ENCODE measurements at regions not wholly inside any gene's neighbourhood (a gene's known extent, or its start where the extent isn't known, plus 50 kb on each side); places are given as distances from the start of the nearest gene placed in this dataset.
"Not testable (repeated sequence)": the region's sequence is repeated elsewhere in the genome, so short reads cannot be mapped to it uniquely, and the experiment has no call there.

DNA sequence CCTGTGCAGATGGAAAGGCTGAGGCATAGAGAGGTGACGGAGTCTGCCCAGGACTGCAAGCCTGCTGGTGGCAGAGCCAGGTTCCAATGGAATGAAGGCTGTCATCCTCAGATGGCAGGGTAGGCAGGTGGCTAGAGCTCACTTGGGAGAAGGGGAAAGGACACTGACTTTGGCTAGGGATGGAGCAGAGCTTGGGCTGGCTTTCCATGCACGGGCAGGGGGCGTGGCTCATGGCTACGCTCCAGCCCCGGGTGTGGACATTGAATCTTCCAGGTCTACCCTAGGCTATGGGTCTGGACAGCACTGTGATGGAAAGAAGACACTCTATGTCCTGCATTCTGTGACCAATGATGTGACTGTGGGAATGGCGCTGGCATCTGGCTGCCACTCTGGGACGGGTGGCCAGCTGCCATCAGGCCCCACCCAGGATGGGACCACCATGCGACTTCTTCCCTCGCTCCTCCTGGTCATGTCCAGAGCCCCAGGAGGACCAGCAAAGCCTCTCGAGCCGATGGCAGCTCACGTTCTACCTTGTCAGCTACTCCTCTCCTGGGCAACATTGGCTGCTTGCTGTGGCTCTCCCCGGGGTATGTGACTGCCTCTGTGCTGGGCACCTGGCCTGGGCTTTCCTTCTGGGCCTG, 398.7 kb downstream of the TMEM121 start:
- Histone ChIP-seq H3K36me3 (ENCODE audit: low read depth, missing control alignments) (no peaks in the 10 kb centered on the region), H3K9me3 (no peaks in the 10 kb centered on the region), H3K4me3 (no peak overlapping the region), H3K4me1 (no peaks in the 10 kb centered on the region), H3K27me3 (no peaks in the 10 kb centered on the region), H3K27ac (no peak overlapping the region)
- 87 to 94% methylated on average over 5 to 13 of the region's 13 CpGs for WGBS, 2 donors
- no peak for DNase-seq
- TF ChIP-seq POLR2A (IDR thresholded peaks at IDR 0.05): no peak
- TF ChIP-seq, protein P1, sequence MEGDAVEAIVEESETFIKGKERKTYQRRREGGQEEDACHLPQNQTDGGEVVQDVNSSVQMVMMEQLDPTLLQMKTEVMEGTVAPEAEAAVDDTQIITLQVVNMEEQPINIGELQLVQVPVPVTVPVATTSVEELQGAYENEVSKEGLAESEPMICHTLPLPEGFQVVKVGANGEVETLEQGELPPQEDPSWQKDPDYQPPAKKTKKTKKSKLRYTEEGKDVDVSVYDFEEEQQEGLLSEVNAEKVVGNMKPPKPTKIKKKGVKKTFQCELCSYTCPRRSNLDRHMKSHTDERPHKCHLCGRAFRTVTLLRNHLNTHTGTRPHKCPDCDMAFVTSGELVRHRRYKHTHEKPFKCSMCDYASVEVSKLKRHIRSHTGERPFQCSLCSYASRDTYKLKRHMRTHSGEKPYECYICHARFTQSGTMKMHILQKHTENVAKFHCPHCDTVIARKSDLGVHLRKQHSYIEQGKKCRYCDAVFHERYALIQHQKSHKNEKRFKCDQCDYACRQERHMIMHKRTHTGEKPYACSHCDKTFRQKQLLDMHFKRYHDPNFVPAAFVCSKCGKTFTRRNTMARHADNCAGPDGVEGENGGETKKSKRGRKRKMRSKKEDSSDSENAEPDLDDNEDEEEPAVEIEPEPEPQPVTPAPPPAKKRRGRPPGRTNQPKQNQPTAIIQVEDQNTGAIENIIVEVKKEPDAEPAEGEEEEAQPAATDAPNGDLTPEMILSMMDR (IDR thresholded peaks at IDR 0.05): no peak
- intact Hi-C loops (cut with DNase I; ENCODE audit: low total_unique reads): no loop called here

DNA sequence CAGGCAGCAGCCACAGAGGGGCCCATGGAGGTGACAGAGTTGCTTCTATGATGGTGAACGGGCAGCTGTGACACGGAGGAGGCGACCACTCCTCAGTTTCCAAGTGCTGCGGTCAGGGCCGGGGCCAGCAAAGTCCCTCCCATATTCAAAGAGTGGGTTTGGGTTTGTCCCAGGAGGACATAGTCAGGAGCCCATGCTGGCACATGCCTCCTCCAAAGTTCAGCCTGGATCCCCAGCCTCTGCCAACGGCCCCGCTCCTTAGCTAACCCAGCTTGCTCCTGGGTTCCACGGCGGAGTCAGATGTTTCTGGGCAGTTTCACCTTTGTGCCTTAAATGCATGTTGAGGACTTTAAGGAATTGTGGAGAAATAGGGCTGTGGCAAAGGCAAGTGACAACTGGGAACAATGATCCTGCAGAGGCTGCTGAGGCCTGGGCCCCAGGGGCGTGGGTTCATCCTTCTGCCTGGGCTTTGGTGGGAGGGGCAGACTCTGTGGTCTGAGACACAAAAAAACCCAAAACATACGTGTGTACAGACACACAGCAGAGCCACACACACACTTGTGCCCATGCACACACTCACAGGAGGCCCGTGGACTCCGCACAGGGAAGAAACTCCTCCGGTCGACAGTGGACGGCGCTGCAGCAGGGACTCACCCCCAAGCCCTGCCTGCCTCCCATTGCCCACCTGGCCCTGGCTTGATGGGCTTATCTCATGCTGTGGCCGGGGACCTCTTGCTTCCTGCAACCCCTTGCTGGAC, 399.4 kb downstream of the TMEM121 start:
- H3K4me3 ChIP-seq: no peak overlapping the region
- intact Hi-C loops (cut with DNase I; ENCODE audit: low total_unique reads): no loop called here
- no peaks in the 10 kb centered on the region for H3K9me3 ChIP-seq
- no peak overlapping the region for H3K27ac ChIP-seq
- no peaks in the 10 kb centered on the region for H3K4me1 ChIP-seq
- TF ChIP-seq POLR2A (IDR thresholded peaks at IDR 0.05): no peak
- TF ChIP-seq, protein P1 (IDR thresholded peaks at IDR 0.05): no peak
- no peaks in the 10 kb centered on the region for H3K36me3 ChIP-seq (ENCODE audit: low read depth, missing control alignments)
- no peak for DNase-seq
- no peaks in the 10 kb centered on the region for H3K27me3 ChIP-seq
- WGBS, 2 donors: 80 to 86% methylated on average over 1 to 18 of the region's 18 CpGs

DNA sequence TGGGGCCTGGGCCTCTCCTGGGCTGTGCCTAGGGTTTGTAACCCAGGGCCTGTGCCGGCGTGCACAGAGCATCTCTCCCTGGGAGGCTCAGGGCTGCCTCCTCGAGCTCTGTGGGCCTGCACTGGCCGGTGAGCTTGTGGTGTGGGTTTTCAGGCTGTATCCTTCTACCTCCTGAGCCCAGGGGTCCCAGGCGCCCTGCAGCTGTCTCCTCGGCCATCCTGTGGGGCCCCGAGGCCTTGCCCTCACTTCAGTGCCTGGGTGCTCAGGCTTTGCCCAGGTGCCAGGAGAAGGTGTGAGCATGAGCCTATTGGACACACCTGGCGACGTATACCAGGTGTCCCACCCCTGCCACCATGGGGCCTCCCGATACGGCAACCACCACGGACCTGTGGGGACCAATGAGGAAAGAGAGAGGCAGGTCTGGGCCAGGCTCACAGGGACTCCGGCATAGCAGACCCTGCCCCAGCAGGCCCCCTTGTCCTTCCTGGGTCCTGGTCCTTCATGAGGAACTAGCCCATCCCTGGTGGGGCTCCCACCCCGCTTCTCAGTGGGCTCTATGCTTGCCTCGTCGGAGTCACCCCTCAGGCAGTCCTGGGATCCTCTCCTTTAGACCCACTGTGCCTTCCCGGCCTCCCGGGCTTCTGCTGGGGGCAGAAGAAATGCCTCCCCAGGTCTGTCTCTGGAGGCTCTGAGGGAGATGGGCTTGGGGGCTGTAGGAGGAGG, 400.2 kb downstream of the TMEM121 start:
- Histone ChIP-seq H3K4me3 (no peak overlapping the region), H3K4me1 (no peaks in the 10 kb centered on the region), H3K27ac (no peak overlapping the region), H3K36me3 (ENCODE audit: low read depth, missing control alignments) (no peaks in the 10 kb centered on the region), H3K27me3 (no peaks in the 10 kb centered on the region), H3K9me3 (no peaks in the 10 kb centered on the region)
- 85 to 96% methylated on average over 5 to 18 of the region's 18 CpGs for WGBS, 2 donors
- intact Hi-C loops (cut with DNase I; ENCODE audit: low total_unique reads): no loop called here
- DNase-seq: no peak
- TF ChIP-seq, protein P1 (IDR thresholded peaks at IDR 0.05): no peak
- TF ChIP-seq POLR2A (IDR thresholded peaks at IDR 0.05): no peak

DNA sequence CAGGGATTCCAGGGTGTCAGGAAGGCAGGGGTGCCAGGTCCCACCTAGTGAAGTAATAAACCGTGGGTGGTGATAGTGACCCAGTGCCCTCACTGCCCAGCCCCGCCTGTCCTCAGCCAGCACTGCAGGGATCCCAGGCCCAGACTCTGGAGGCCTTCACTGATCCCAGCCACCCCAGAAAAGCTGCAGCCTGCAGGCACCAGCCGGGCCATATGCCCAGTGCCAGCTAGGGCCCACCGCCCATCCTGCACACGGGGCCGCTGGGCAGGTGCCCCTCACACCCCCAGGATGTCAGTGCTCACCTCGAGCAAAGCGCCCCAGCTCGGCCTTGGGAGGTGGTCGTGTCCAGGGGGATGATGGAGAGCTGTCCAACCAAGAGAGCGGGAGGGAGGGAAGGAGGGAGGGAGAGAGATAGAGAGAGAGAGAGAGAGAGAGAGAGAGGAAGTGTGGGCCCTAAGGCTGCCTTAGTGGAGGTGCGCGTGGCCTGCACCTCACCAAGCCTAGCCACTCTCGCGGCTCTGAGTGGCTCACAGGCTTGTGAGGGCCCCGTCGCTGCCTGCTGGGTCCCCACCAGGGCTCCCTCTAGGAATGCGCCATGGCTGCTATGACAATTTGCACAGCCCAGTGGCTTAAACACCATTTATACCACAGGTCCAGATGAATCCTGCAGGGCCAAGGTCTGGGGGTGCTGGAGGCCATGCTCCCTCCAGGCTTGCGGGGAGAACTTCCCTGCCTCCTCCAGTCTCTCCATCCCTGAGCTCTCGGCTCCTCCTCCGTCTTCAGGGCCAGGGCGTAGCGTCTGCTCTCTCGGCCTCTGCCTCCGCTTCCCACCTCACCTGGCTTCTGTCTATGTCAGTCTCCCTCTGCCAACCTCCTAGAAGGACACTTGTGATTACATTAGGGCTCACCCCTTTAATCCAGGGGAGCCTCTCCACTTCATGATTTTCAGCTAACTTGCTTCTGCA, 401.0 kb downstream of the TMEM121 start:
- Histone ChIP-seq H3K27me3 (no peaks in the 10 kb centered on the region), H3K27ac (no peak overlapping the region), H3K4me3 (no peak overlapping the region), H3K4me1 (no peaks in the 10 kb centered on the region), H3K9me3 (no peaks in the 10 kb centered on the region), H3K36me3 (ENCODE audit: low read depth, missing control alignments) (no peaks in the 10 kb centered on the region)
- intact Hi-C loops (cut with DNase I; ENCODE audit: low total_unique reads): no loop called here
- no peak for TF ChIP-seq POLR2A (IDR thresholded peaks at IDR 0.05)
- TF ChIP-seq, protein P1 (IDR thresholded peaks at IDR 0.05): no peak
- WGBS, 2 donors: 84 to 88% methylated on average over 16 to 24 of the region's 25 CpGs
- DNase-seq: no peak

DNA sequence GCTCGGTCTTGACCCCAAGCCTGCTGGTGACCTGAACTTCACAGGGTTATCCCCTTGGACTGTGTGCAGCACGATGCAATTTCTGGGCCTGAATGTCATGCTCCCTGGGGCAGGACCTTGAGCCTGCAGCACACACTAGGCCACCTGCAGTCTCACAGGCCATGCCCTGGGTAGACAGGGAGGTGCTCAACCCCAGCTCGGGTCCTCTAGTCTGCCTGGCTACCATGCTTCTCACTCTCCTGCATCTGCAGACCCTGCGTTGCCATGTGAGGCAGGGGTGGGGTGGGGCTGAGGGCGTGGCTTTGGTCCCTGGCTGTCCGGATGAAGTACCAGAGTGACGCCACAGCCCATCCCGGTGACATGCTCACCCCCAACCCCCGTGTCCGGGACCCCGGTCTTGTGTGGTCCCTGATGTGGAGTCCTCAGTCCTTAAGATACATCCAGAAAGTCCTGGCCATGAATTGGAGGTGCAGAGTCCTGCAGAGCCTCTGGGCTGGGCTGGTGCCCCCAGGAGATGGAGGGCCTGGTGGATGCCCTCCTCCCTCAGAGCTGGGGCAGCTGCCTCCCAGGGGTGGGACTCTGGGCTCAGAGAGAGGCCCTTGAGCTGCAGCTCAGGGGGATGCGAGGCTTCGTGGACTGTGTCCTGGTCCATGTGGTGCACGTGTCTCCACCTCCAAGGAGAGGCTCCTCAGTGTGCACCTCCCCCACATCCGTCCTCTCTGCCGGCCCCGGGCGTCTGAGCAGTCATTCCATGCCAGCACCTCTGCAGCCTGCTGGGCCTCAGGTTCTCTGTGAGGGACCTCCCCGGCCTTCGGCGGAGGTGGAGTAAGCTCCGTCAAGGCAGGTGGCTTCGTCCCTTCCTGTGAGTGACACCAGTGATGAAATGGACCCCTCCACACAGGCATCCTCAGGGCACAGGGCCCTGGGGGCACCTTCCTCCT, 402.1 kb downstream of the TMEM121 start:
- 80 to 94% methylated on average over 11 to 18 of the region's 23 CpGs for WGBS, 2 donors
- H3K27me3 ChIP-seq; H3K27ac ChIP-seq; intact Hi-C loops (cut with DNase I; ENCODE audit: low total_unique reads); H3K9me3 ChIP-seq; H3K36me3 ChIP-seq (ENCODE audit: low read depth, missing control alignments); H3K4me3 ChIP-seq; DNase-seq; H3K4me1 ChIP-seq: not testable (repeated sequence)

Data from testis (tissue), 2 donors.